Activated CD4-positive, alpha-beta T cell treated with anti-CD3 and anti-CD28 coated beads for 4 hours (primary cell): ENCODE measurements at regions not wholly inside any gene's neighbourhood (a gene's known extent, or its start where the extent isn't known, plus 50 kb on each side); places are given as distances from the start of the nearest gene placed in this dataset.
"Not testable (repeated sequence)": the region's sequence is repeated elsewhere in the genome, so short reads cannot be mapped to it uniquely, and the experiment has no call there.

Experiments
- DNase-seq, 2 donors: peaks; one replicate each; pipeline ENCODE4 v3.0.0-alpha.2; 2020

- no peak for DNase-seq
Observed at GRCh38 chr2:2619995-2620394, 288.9 kb upstream of the MYT1L start.

GRCh38 chr2:2614452-2614851, 283.4 kb upstream of the MYT1L start:
- DNase-seq = no peak

GRCh38 chr2:2613279-2614199, 282.5 kb upstream of the MYT1L start:
- peak; percentile 79 to 83 for DNase-seq

- DNase-seq = no peak
Observed at GRCh38 chr2:2610751-2611150, 279.7 kb upstream of the MYT1L start.

- DNase-seq = no peak
Observed at GRCh38 chr2:2600366-2600765, 269.3 kb upstream of the MYT1L start.

GRCh38 chr2:2599441-2599840, 268.4 kb upstream of the MYT1L start:
- no peak for DNase-seq

GRCh38 chr2:2597712-2598111, 266.6 kb upstream of the MYT1L start:
- no peak for DNase-seq

GRCh38 chr2:2591542-2591940, 260.5 kb upstream of the MYT1L start:
- no peak for DNase-seq

- DNase-seq = no peak
Observed at GRCh38 chr2:2590841-2591541, 259.9 kb upstream of the MYT1L start.

GRCh38 chr2:2590141-2590540, 259.1 kb upstream of the MYT1L start:
- DNase-seq = no peak

- DNase-seq = no peak
Observed at GRCh38 chr2:2588777-2589176, 257.7 kb upstream of the MYT1L start.

GRCh38 chr2:2587354-2587753, 256.3 kb upstream of the MYT1L start:
- no peak for DNase-seq

GRCh38 chr2:2586931-2587330, 255.9 kb upstream of the MYT1L start:
- no peak for DNase-seq

GRCh38 chr2:2586068-2586776, 255.1 kb upstream of the MYT1L start:
- no peak for DNase-seq

GRCh38 chr2:2582998-2583545, 252.0 kb upstream of the MYT1L start:
- DNase-seq = no peak

- no peak for DNase-seq
Observed at GRCh38 chr2:2581331-2582159, 250.5 kb upstream of the MYT1L start.

GRCh38 chr2:2580841-2581240, 249.8 kb upstream of the MYT1L start:
- not testable (repeated sequence) for DNase-seq

- no peak for DNase-seq
Observed at GRCh38 chr2:2580341-2580740, 249.3 kb upstream of the MYT1L start.

GRCh38 chr2:2579814-2580213, 248.7 kb upstream of the MYT1L start:
- DNase-seq = no peak

- no peak for DNase-seq
Observed at GRCh38 chr2:2577407-2577831, 246.3 kb upstream of the MYT1L start.

- no peak for DNase-seq
Observed at GRCh38 chr2:2575870-2576386, 244.9 kb upstream of the MYT1L start.

GRCh38 chr2:2575181-2575577, 244.1 kb upstream of the MYT1L start:
- no peak for DNase-seq
